ENCODE measurements at regions not wholly inside any gene's neighbourhood (a gene's known extent, or its start where the extent isn't known, plus 50 kb on each side); places are given as distances from the start of the nearest gene placed in this dataset.
"Not testable (repeated sequence)": the region's sequence is repeated elsewhere in the genome, so short reads cannot be mapped to it uniquely, and the experiment has no call there.

- DNase-seq = peak; percentile 4
These were observed 282.9 kb downstream of the USP46 start for GRCh38 chr4:52376132-52376704.

- no peak for DNase-seq
These were observed 281.5 kb downstream of the USP46 start for GRCh38 chr4:52377563-52377962.

- no peak for DNase-seq
These were observed 251.6 kb downstream of the USP46 start for GRCh38 chr4:52407545-52407944.

- DNase-seq = no peak
These were observed 251.1 kb downstream of the USP46 start for GRCh38 chr4:52408032-52408431.

- no peak for DNase-seq
These were observed 250.6 kb downstream of the USP46 start for GRCh38 chr4:52408471-52408870.

GRCh38 chr4:52409766-52410165, 249.3 kb downstream of the USP46 start:
- DNase-seq = not testable (repeated sequence)

- DNase-seq = no peak
These were observed 248.1 kb downstream of the USP46 start for GRCh38 chr4:52410971-52411370.

- DNase-seq = no peak
These were observed 238.8 kb downstream of the USP46 start for GRCh38 chr4:52420330-52420729.

GRCh38 chr4:52421811-52422213, 237.3 kb downstream of the USP46 start:
- DNase-seq = no peak

GRCh38 chr4:52423967-52424366, 235.1 kb downstream of the USP46 start:
- no peak for DNase-seq

- no peak for DNase-seq
These were observed 233.3 kb downstream of the USP46 start for GRCh38 chr4:52425751-52426326.

GRCh38 chr4:52431410-52431809, 227.7 kb downstream of the USP46 start:
- DNase-seq = no peak

GRCh38 chr4:52431869-52432268, 227.2 kb downstream of the USP46 start:
- DNase-seq = no peak

- not testable (repeated sequence) for DNase-seq
These were observed 216.6 kb downstream of the USP46 start for GRCh38 chr4:52442524-52442923.

- DNase-seq = no peak
These were observed 186.7 kb downstream of the USP46 start for GRCh38 chr4:52472444-52472843.

- no peak for DNase-seq
These were observed 181.8 kb downstream of the USP46 start for GRCh38 chr4:52477191-52477780.

GRCh38 chr4:52483186-52483890, 175.8 kb downstream of the USP46 start:
- DNase-seq = no peak

- DNase-seq = no peak
These were observed 151.3 kb downstream of the USP46 start for GRCh38 chr4:52507774-52508173.

GRCh38 chr4:52510939-52511565, 148.0 kb downstream of the USP46 start:
- DNase-seq = no peak

- no peak for DNase-seq
These were observed 147.3 kb downstream of the USP46 start for GRCh38 chr4:52511825-52512224.

GRCh38 chr4:52512291-52512690, 146.8 kb downstream of the USP46 start:
- DNase-seq = no peak

- DNase-seq = not testable (repeated sequence)
These were observed 137.0 kb downstream of the USP46 start for GRCh38 chr4:52522093-52522492.

GRCh38 chr4:52529983-52530382, 129.1 kb downstream of the USP46 start:
- DNase-seq = no peak

GRCh38 chr4:52535793-52536192, 123.3 kb downstream of the USP46 start:
- no peak for DNase-seq
